ENCODE measurements at regions not wholly inside any gene's neighbourhood (a gene's known extent, or its start where the extent isn't known, plus 50 kb on each side); places are given as distances from the start of the nearest gene placed in this dataset.
"Not testable (repeated sequence)": the region's sequence is repeated elsewhere in the genome, so short reads cannot be mapped to it uniquely, and the experiment has no call there.

DNA sequence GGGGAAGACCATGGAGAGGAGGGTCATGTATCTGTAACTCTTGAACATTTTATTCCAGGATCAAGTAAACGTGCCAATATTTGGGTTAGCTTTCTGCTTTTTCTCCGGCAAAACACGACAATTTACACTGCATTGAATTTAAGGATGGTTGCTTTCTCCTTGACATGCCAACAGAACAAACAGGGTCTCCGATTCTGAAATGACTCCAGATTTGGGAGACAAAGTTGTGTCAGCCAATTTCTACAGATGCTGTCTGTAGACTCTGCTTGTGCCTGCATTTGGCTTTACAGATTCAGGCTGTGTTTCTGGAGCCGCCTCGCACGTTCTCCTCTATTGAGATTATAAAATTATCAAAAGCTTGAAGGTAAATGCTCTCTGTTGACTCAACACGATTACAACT is 207.0 kb downstream of the ASMT start:
- no peak for ATAC-seq (ENCODE audit: low FRiP score)
- DNase-seq (ENCODE audit: low spot score): no peak
- TF ChIP-seq, protein P1, sequence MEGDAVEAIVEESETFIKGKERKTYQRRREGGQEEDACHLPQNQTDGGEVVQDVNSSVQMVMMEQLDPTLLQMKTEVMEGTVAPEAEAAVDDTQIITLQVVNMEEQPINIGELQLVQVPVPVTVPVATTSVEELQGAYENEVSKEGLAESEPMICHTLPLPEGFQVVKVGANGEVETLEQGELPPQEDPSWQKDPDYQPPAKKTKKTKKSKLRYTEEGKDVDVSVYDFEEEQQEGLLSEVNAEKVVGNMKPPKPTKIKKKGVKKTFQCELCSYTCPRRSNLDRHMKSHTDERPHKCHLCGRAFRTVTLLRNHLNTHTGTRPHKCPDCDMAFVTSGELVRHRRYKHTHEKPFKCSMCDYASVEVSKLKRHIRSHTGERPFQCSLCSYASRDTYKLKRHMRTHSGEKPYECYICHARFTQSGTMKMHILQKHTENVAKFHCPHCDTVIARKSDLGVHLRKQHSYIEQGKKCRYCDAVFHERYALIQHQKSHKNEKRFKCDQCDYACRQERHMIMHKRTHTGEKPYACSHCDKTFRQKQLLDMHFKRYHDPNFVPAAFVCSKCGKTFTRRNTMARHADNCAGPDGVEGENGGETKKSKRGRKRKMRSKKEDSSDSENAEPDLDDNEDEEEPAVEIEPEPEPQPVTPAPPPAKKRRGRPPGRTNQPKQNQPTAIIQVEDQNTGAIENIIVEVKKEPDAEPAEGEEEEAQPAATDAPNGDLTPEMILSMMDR (IDR thresholded peaks at IDR 0.05): no peak

GRCh38 chrX:1824855-1825254 is 210.0 kb downstream of the ASMT start:
- no peak for DNase-seq (ENCODE audit: low spot score)
- TF ChIP-seq, protein P1 (IDR thresholded peaks at IDR 0.05): no peak
- no peak for ATAC-seq (ENCODE audit: low FRiP score)

GRCh38 chrX:1833656-1834360 is 218.9 kb downstream of the ASMT start:
- TF ChIP-seq, protein P1 (IDR thresholded peaks at IDR 0.05): no peak
- no peak for DNase-seq (ENCODE audit: low spot score)
- no peak for ATAC-seq (ENCODE audit: low FRiP score)

GRCh38 chrX:1835056-1835455 is 220.2 kb downstream of the ASMT start:
- TF ChIP-seq, protein P1 (IDR thresholded peaks at IDR 0.05): no peak
- DNase-seq (ENCODE audit: low spot score): no peak
- ATAC-seq (ENCODE audit: low FRiP score): no peak

DNA sequence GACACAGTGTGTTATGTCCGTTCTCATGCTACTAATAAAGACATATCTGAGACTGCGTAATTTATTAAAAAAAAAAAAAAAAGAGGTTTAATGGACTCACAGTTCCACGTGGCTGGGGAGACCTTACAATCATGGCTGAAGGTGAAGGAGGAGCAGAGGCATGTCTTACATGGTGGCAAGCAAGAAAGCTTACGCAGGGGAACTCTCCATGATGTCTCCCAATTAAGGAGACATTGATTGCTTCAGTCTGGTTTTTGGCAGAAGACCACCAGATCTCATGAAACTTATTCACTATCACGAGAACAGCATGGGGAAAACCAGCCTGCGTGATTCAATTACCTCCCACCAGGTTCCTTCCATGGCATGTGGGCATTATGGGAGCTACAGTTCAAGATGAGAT is 221.8 kb downstream of the ASMT start:
- ATAC-seq (ENCODE audit: low FRiP score): no peak
- TF ChIP-seq, protein P1 (IDR thresholded peaks at IDR 0.05): no peak
- DNase-seq (ENCODE audit: low spot score): no peak

GRCh38 chrX:1841746-1842145 is 226.9 kb downstream of the ASMT start:
- TF ChIP-seq, protein P1 (IDR thresholded peaks at IDR 0.05): no peak
- no peak for ATAC-seq (ENCODE audit: low FRiP score)
- no peak for DNase-seq (ENCODE audit: low spot score)

- not testable (repeated sequence) for DNase-seq (ENCODE audit: low spot score); ATAC-seq (ENCODE audit: low FRiP score)
Observed at GRCh38 chrX:1847000-1847399, 232.1 kb downstream of the ASMT start.

DNA sequence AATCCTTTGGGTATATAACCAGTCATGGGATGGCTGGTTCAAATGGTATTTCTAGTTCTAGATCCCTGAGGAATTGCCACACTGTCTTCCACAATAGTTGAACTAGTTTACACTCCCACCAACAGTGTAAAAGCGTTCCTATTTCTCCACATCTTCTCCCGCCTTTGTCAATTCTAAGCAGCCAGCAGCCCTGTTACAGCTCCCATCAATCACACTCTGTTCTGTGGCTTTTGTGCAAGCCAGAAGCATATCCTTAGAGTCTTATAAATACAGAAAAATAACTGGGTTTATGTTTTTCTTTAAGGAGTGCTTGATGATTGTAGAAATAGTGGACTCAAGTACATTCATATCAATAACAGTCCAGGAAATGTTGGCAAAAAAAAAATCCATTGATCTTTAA is 232.9 kb downstream of the ASMT start:
- not testable (repeated sequence) for ATAC-seq (ENCODE audit: low FRiP score); DNase-seq (ENCODE audit: low spot score)
